ENCODE measurements at regions not wholly inside any gene's neighbourhood (a gene's known extent, or its start where the extent isn't known, plus 50 kb on each side); places are given as distances from the start of the nearest gene placed in this dataset.

- no peak for TF ChIP-seq CTCF (conservative IDR thresholded peaks at IDR 0.05; ENCODE audit: low read depth in 2 of 2)
- TF ChIP-seq POLR2AphosphoS5 (IDR thresholded peaks at IDR 0.05; ENCODE audit: low read depth) = no peak
- no peak for TF ChIP-seq CREB1 (CRISPR knock-in tag; IDR thresholded peaks at IDR 0.05; ENCODE audit: low read depth)
Observed at GRCh38 chr16:9365370-9365728, 273.9 kb downstream of the HAPSTR1 start.
